ENCODE measurements at regions not wholly inside any gene's neighbourhood (a gene's known extent, or its start where the extent isn't known, plus 50 kb on each side); places are given as distances from the start of the nearest gene placed in this dataset.
"Not testable (repeated sequence)": the region's sequence is repeated elsewhere in the genome, so short reads cannot be mapped to it uniquely, and the experiment has no call there.

DNA sequence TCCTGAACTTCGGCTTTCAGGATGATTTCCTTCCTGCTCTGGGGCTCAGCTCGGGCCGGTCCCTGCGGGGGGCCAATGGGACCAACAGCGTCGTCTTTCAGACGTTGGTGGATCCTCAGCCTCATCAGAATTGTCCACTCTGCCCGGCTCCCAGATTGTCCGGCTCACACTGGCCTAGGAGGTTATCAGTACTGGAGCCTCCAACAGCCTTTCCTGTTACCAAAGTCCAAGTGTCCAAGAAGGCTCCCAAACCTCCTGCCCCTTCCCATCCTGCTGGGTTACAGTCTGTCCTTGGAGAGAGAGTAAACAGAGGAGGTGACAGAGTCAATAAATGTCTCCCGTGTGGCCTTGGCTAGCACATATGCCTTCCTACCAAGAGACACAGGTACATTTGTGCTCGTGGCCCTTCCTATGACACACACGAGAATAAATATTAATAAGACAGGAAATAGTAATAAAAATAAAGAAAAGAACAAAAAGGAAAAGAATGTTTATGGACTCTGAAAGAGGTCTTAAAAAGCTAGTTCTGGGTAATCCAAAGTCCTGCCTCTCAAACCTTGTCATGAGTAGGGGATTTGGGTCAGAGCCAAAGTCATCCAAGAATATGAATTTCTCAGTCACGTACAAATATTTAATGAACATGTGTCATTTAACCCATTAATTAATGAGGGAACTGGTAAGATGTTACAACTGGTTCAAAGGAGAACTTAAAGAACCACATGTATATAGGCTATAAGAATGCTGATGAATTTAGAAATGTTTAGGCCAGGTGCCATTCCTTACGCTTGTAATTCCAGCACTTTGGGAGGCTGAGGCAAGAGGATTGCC is 80.8 kb upstream of the SLC2A1 start:
- DNase-seq = no peak

DNA sequence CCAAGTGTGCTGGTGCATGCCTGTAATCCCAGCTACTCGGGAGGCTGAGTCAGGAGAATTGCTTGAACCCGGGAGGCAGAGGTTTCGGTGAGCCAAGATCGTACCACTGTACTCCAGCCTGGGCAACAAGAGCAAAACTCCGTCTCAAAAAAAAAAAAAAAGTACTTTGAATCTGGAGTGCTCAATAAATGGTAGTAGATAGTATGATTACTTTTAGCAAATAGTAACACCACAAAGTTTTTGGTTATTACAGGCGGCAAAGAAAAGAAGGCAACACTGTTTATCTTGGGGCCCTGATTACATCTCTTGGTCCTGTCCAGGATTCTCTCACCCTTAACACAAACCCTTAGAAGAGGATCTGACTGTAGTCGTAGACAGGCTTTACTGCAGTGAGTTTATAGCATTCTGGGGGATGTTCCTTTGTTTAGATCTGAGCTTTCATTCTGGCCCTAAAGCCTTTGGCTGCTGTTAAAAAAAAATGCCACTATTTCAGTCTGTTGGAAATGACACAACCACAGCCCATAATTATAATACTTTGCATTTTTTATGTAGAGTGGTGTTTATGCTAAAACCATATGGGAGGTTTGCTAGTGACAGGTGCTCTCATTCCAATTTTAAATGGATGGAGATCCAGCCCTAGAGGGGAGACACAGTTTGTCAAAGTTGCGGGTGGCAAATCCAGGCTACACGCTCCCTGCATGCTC is 79.7 kb upstream of the SLC2A1 start:
- no peak for DNase-seq

DNA sequence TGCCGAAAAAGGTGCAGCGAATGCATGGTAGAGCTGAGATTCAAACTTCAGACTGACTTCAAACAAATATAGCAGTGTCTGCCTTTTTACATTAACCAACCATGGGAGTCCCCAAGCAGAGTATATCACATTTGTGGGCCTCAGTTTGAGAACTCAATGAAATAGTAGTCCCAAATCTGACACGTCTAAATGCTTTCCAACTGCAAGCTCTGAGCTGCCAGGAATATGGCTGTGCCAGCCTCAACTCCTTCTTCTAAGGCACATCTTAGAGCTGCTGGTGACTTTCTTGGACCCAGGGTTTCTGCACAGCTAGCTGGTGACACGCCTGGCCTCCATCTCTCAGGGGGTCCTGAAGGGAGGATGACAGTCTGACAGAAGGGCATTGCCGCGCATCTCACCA is 78.8 kb upstream of the SLC2A1 start:
- no peak for DNase-seq

- DNase-seq = no peak
Measured at GRCh38 chr1:43036932-43037331, 78.3 kb upstream of the SLC2A1 start.

- no peak for DNase-seq
Measured at GRCh38 chr1:43035821-43036741, 77.4 kb upstream of the SLC2A1 start.

- no peak for DNase-seq
Measured at GRCh38 chr1:43034778-43035177, 76.1 kb upstream of the SLC2A1 start.

DNA sequence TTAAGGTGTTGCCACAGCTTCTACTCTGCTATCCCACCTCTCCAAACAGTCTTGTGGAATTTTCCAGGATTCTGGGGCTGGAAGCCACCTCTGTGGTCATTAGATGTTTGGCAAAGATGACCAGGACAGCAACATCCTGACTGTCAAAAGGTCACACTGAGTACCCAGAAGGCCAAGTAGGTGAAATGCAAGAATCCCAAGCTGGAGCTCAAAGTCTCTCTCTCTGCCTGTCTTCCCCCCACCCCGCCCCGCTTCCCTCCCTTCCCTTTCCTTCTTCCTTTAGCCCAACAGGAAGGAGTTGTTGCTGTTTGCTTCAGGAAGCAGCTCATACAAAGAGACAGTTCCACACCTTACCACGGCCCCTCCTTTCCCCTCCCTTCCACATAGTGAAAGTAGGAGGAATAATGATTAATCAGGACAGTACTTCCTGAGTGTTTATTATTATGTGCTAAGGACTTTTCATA is 75.6 kb upstream of the SLC2A1 start:
- no peak for DNase-seq

DNA sequence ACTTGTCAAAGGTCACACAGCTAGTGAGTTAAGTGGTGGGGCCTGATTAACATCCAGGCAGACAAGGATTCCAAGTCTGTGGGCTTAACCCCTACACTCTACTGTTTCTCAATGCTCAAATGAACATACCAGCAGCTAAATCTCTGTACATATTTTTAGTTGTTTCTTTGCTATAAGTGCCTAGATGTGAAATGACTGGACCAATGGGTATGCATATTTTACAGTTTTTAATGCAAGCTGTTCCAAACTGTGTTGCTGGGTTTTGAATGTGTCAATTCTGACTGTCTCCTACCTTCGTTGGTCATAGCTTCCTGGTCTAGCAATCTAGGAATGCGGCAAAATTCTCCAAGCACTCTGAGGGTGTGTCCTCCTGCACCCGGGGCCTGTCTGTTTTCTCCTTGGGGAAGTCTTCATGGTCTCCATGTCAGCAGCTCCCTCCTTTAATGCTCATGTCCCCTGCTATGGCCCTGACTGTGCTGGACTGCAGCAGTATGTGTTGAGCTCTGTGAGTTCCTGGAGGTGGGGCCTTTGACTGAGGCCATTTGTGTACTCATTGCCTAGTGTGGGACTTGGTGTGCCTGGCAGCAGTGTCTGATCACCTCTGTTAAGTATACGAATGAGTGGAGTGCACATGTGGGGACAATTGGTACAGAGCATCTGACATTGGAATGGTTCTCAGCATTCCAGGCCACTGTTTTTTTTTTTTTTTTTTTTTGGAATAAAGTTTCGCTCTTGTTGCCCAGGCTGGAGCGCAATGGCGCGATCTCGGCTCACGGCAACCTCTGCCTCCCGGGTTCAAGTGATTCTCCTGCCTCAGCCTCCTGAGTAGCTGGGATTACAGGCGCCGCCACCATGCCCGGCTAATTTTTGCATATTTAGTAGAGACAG is 72.9 kb upstream of the SLC2A1 start:
- DNase-seq = no peak

DNA sequence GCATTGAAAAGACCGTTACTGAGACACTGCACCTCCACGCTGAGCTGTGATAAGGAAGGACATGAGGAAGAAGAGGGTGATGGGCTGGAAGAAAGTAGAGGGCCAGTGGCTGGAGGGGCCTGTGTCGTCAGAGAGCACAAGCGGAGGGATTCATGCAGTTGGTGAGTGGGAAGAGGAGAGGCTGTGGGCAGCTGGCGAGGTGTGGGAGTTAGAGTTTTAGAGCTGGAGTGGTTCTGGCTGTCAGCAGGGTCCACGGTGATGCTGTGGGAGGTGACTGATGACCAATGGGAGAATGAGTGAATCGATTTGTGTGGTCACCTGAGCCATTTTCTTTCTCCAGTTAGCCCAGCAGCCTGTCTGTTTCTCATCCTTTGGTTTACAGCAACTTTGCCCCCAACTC is 66.2 kb upstream of the SLC2A1 start:
- no peak for DNase-seq

GRCh38 chr1:43021547-43022474 is 63.1 kb upstream of the SLC2A1 start:
- DNase-seq = no peak

- no peak for DNase-seq
Measured at GRCh38 chr1:43019226-43019625, 60.6 kb upstream of the SLC2A1 start.

DNA sequence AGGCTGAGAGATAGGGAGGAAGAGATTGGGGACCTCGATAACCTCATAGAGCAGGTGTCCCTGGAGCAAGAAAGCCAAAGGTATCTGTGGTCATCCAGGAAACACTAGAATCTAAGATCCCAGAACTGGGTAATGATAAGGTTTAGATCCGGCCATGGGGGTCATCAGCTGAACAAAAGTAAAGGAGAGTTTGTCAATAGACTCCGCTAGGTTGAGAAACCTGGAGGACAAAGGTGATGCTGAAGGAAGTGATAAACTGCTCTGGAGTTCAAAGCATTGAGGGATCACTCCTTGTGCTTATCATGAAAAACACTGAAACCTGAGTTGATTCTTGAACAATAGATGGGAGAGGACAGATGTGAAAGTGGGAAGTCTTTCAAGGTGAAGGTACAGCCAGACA is 59.5 kb upstream of the SLC2A1 start:
- no peak for DNase-seq

DNA sequence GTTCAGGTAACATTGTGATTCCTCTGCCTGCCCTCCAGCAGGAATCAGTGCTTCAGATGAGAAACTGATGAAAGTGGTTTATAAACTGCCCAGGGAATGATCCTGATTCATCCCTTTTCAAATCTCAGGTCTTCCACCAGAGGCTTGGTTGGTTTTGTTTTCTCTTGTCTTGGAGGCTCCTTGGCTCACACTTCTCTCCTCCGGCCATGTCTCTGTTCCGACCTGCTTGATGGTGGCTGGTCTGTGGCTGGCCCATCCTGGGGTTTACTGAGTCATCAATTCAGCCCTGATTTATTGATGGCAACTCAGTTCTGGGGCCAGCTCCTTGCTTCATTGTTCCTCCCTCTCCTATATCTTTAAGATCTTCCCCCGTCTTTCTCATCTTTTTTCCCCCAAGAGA is 56.6 kb upstream of the SLC2A1 start:
- no peak for DNase-seq

DNA sequence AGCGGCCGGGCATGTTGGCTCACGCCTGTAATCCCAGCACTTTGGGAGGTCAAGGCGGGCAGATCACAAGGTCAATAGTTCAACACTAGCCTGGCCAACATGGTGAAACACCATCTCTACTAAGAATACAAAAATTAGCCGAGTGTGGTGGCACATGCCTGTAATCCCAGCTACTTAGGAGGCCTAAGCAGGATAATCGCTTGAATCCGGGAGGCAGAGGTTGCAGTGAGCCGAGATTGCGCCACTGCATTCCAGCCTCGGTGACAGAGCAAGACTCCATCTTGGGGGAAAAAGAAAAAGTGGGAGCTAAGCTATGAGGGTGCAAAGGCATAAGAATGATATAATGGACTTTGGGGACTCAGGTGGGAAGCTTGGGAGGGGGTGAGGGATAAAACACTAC is 55.9 kb upstream of the SLC2A1 start:
- DNase-seq = not testable (repeated sequence)

DNA sequence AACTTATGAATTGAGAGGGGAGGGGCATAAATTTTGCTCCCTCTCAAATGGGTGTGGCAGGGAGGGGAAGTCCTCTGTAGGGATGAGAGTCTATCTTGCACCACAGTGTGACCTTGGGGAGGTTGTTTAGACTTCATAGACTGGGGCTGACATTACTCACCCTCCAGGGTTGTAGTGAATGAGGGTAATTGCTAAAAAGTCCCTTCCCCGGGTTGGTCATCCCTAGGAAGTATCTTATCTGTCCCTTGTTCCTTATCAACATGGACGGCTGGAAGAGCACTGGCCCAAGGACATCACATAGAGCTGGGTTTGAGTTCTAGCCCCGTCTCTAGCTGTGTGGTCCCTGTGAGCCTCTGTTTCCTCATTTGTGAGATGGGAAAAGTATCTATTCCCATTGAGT is 52.4 kb upstream of the SLC2A1 start:
- no peak for DNase-seq

DNA sequence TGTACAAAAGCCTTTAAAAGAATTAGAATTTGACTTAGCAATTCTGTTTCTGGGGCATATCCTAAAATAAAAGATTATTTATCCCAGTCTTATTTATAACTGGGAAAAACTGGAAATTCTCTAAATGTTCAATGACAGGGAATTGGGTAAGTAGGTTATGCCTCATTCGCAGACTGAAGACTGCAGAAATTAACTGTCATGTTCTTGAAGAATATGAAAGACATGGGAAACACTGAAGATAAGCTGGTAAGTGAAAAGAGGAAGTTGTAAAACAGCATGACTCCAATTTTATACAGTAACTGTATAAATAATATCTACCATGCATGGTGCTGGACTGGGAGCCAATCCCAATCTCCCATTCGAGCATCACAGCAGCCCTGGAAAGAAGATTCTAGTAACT is 50.6 kb upstream of the SLC2A1 start:
- DNase-seq = no peak

DNA sequence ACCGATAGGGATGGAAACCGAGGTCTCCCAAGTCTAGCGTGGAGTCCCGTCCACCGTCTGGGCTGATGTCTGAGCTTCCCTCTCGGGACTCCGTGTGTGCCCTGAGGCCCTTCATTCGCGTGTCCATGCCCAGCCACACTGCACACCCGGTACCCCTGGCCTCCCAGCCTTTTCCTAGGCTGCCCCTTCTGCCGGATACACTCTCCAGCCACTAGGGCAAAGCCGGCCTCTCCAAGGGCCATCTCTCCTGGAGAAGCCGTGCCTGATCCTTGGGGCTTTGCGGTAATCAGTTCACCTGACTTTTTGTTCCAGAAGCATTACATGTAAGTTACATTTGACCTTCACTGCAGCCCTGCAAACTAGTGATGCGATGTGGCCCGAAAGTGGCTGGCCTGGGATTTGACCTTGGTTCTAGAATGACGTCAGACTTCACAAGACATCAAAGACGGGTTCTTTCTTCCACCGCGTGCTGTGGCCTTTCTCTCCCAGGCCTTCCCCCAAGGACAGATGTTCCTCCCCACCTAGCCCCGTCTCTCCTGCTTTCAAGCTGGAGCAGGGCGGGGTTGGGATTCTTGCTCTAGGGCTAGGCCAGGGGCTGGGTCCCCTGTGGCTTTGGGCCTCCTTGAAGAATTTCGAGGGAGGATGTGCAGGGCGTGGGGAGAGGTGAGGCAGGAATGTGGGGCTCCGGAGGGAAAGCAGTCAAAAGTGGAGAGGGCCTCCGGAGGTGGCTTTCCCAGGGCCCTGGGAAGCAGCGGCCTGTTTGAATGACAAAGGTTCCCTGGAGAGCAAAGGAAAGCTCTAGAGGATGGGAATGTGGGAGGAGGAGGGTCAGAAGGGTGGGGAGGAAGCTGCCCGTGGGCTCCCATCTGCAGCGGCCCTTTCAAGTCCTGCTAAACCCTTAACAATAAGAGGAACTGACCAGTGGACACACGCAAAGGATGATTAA is 49.7 kb upstream of the SLC2A1 start:
- no peak for DNase-seq
